H9 (cell line): ENCODE measurements at regions not wholly inside any gene's neighbourhood (a gene's known extent, or its start where the extent isn't known, plus 50 kb on each side); places are given as distances from the start of the nearest gene placed in this dataset.

Experiments used
- DNase-seq: peaks from one replicate; pipeline ENCODE4 v3.0.0-alpha.2; 2017
- H2AFZ ChIP-seq: one replicate; pipeline ENCODE4 v1.6.1; 2013; ENCODE audit warnings: mild to moderate bottlenecking, low read length, control low read depth, moderate library complexity
- H2AK5ac ChIP-seq: 2 replicates; pipeline ENCODE4 v1.6.1; 2013; ENCODE audit warnings: low read length, control low read depth, mixed read lengths; ENCODE audit not compliant: insufficient read length
- H2BK120ac ChIP-seq: one replicate; pipeline ENCODE4 v1.6.1; 2013; ENCODE audit warnings: low read depth, mild to moderate bottlenecking, low read length, control low read depth, inconsistent platforms; ENCODE audit not compliant: poor library complexity, severe bottlenecking
- H2BK12ac ChIP-seq: 2 replicates; pipeline ENCODE4 v1.6.1; 2013; ENCODE audit warnings: low read length, control low read depth, mixed read lengths, low read depth; ENCODE audit not compliant: insufficient read length
- H2BK15ac ChIP-seq: 2 replicates; pipeline ENCODE4 v1.6.1; 2013; ENCODE audit warnings: low read depth, low read length, control low read depth
- H2BK20ac ChIP-seq: one replicate; pipeline ENCODE4 v1.6.1; 2013; ENCODE audit warnings: low read depth, mild to moderate bottlenecking, low read length, control low read depth, inconsistent platforms; ENCODE audit not compliant: poor library complexity, severe bottlenecking
- H2BK5ac ChIP-seq: 2 replicates; pipeline ENCODE4 v1.6.1; 2013; ENCODE audit warnings: low read length, control low read depth, mixed read lengths; ENCODE audit not compliant: insufficient read length
- H3K14ac ChIP-seq: 2 replicates; pipeline ENCODE4 v1.6.1; 2013; ENCODE audit warnings: low read length, control low read depth; ENCODE audit not compliant: insufficient read depth
- H3K18ac ChIP-seq: 2 replicates; pipeline ENCODE4 v1.6.1; 2013; ENCODE audit warnings: low read depth, mild to moderate bottlenecking, mixed read lengths, low read length, control low read depth; ENCODE audit not compliant: insufficient read length
- H3K23ac ChIP-seq: 2 replicates; pipeline ENCODE4 v1.6.1; 2013; ENCODE audit warnings: low read length, control low read depth, mixed read lengths, low read depth; ENCODE audit not compliant: insufficient read length
- H3K23me2 ChIP-seq: 2 replicates; pipeline ENCODE4 v1.6.1; 2013; ENCODE audit warnings: low read depth, mild to moderate bottlenecking, mixed read lengths, low read length, control low read depth; ENCODE audit not compliant: insufficient read length, poor library complexity, severe bottlenecking
- H3K27ac ChIP-seq: 2 replicates; pipeline ENCODE4 v1.5.1; 2013; ENCODE audit warnings: low read length, control low read depth, mixed read lengths, low read depth; ENCODE audit not compliant: insufficient read length
- H3K27me3 ChIP-seq: 2 replicates; pipeline ENCODE4 v1.6.1; 2013; ENCODE audit warnings: low read length, control low read depth, inconsistent platforms; ENCODE audit not compliant: insufficient read depth
- H3K4ac ChIP-seq: 2 replicates; pipeline ENCODE4 v1.6.1; 2013; ENCODE audit warnings: low read depth, mild to moderate bottlenecking, control low read depth, inconsistent platforms, low read length, moderate library complexity
- H3K4me1 ChIP-seq: 2 replicates; pipeline ENCODE4 v1.6.1; 2013; ENCODE audit warnings: low read length, control low read depth, inconsistent platforms; ENCODE audit not compliant: insufficient read depth
- H3K4me2 ChIP-seq: 2 replicates; pipeline ENCODE4 v1.6.1; 2013; ENCODE audit warnings: low read length, control low read depth, mixed read lengths; ENCODE audit not compliant: insufficient read length, insufficient read depth
- H3K56ac ChIP-seq: 2 replicates; pipeline ENCODE4 v1.6.1; 2013; ENCODE audit warnings: low read depth, mild to moderate bottlenecking, mixed read lengths, low read length, control low read depth; ENCODE audit not compliant: insufficient read length
- H3K79me1 ChIP-seq: 2 replicates; pipeline ENCODE4 v1.6.1; 2013; ENCODE audit warnings: low read depth, mild to moderate bottlenecking, moderate library complexity, low read length, control low read depth, inconsistent platforms; ENCODE audit not compliant: insufficient read depth, poor library complexity, severe bottlenecking
- H3K79me2 ChIP-seq: 2 replicates; pipeline ENCODE4 v1.6.1; 2013; ENCODE audit warnings: low read length, control low read depth, inconsistent platforms; ENCODE audit not compliant: insufficient read depth
- H3K9ac ChIP-seq: 2 replicates; pipeline ENCODE4 v1.6.1; 2013; ENCODE audit warnings: low read length, control low read depth, mixed read lengths; ENCODE audit not compliant: insufficient read length; ENCODE audit errors: extremely low read depth
- H3K9me3 ChIP-seq: one replicate; pipeline ENCODE4 v1.6.1; 2013; ENCODE audit warnings: low read depth, low read length, inconsistent platforms; ENCODE audit not compliant: control insufficient read depth
- H3T11ph ChIP-seq: one replicate; pipeline ENCODE4 v1.6.1; 2013; ENCODE audit warnings: mild to moderate bottlenecking, low read length, control low read depth, inconsistent platforms
- H4K20me1 ChIP-seq: one replicate; pipeline ENCODE4 v1.6.1; 2013; ENCODE audit not compliant: control insufficient read depth, insufficient read length, insufficient read depth
- H4K5ac ChIP-seq: 2 replicates; pipeline ENCODE4 v1.6.1; 2013; ENCODE audit warnings: low read depth, mild to moderate bottlenecking, mixed read lengths, low read length, control low read depth; ENCODE audit not compliant: insufficient read length
- H4K8ac ChIP-seq: replicated peaks from 2 replicates; pipeline ENCODE4 v1.6.1; 2013; ENCODE audit warnings: low read length, control low read depth, mixed read lengths, low read depth; ENCODE audit not compliant: insufficient read length
- H4K91ac ChIP-seq: 2 replicates; pipeline ENCODE4 v1.6.1; 2013; ENCODE audit warnings: low read depth, mild to moderate bottlenecking, moderate library complexity, mixed read lengths, low read length, control low read depth; ENCODE audit not compliant: insufficient read length
- H3K27ac Mint-ChIP-seq, 3 experiments: 2 replicates in 2 of 3; 3 replicates in 1 of 3; pipeline ENCODE4 v1.8.0; 2020 to 2021; ENCODE audit warnings: mixed read lengths in 3 of 3, mild to moderate bottlenecking in 1 of 3, moderate library complexity in 1 of 3
- H3K27me3 Mint-ChIP-seq: 2 replicates; pipeline ENCODE4 v1.8.0; 2021; ENCODE audit warnings: low read depth, mild to moderate bottlenecking, moderate library complexity, mixed read lengths
- H3K36me3 Mint-ChIP-seq, 3 experiments: 2 replicates in 2 of 3; 3 replicates in 1 of 3; pipeline ENCODE4 v1.8.0; 2020 to 2021; ENCODE audit warnings: low read depth in 3 of 3, mixed read lengths in 3 of 3; ENCODE audit not compliant: insufficient read depth in 1 of 3
- H3K4me1 Mint-ChIP-seq, 2 experiments: 2 replicates each; pipeline ENCODE4 v1.8.0; 2020; ENCODE audit warnings: mixed read lengths in 2 of 2
- H3K4me3 Mint-ChIP-seq, 2 experiments: 2 replicates in 1 of 2; 3 replicates in 1 of 2; pipeline ENCODE4 v1.8.0; 2020 to 2021; ENCODE audit warnings: mild to moderate bottlenecking in 2 of 2, mixed read lengths in 2 of 2, moderate library complexity in 1 of 2
- H3K9me3 Mint-ChIP-seq, 2 experiments: 2 replicates in 1 of 2; 3 replicates in 1 of 2; pipeline ENCODE4 v1.8.0; 2020; ENCODE audit warnings: mild to moderate bottlenecking in 2 of 2, mixed read lengths in 2 of 2, moderate library complexity in 1 of 2
- CTCF ChIP-seq: fragments of 200-600 bp; sonication (generic); conservative IDR thresholded peaks from 3 replicates; pipeline ENCODE4 v1.8.0; 2021; ENCODE audit warnings: antibody characterized with exemption, mild to moderate bottlenecking
- WGBS: extraction: QIAGEN DNeasy Blood & Tissue Kit; methylation state at CpG from one replicate; pipeline ENCODE4 v1.1.7; 2013; ENCODE audit warnings: missing lambda C conversion rate, low lambda C conversion rate, mixed read lengths; ENCODE audit not compliant: insufficient read length; ENCODE audit errors: extremely low coverage; 5-methylcytosine and 5-hydroxymethylcytosine counted together

- Histone ChIP-seq H2BK5ac (no peak overlapping the region), H3K9ac (no peak overlapping the region), H3K79me2 (no peaks in the 10 kb centered on the region), H4K91ac (no peak overlapping the region), H4K20me1 (no peaks in the 10 kb centered on the region), H3K4ac (no peak overlapping the region), H3K4me2 (no peak overlapping the region), H4K5ac (no peak overlapping the region), H4K8ac (no peak overlapping the region), H3K56ac (no peak overlapping the region), H3K9me3 (no peaks in the 10 kb centered on the region), H3K27me3 (no peaks in the 10 kb centered on the region), H2AFZ (no peak overlapping the region), H3K79me1 (no peaks in the 10 kb centered on the region), H3K23ac (no peak overlapping the region), H3K27ac (no peak overlapping the region), H3K23me2 (no peaks in the 10 kb centered on the region), H2BK12ac (no peak overlapping the region), H3K18ac (no peak overlapping the region), H3K4me1 (no peaks in the 10 kb centered on the region), H2BK120ac (no peak overlapping the region), H2BK15ac (no peak overlapping the region), H3T11ph (no peak overlapping the region), H2BK20ac (no peak overlapping the region), H3K14ac (no peak overlapping the region), H2AK5ac (no peak overlapping the region)
- Mint-ChIP-seq H3K27ac (no peak overlapping the region), H3K27me3 (no peaks in the 10 kb centered on the region), H3K4me1 (no peaks in the 10 kb centered on the region), H3K36me3 (no peaks in the 10 kb centered on the region), H3K4me3 (no peak overlapping the region), H3K9me3 (no peaks in the 10 kb centered on the region)
- DNase-seq = no peak
- WGBS = no CpG with 5 or more reads among the region's 2 CpGs
- TF ChIP-seq CTCF = no peak
These were observed 66.2 kb downstream of the FANCF start for GRCh38 chr11:22559416-22559815.
